ENCODE measurements at regions not wholly inside any gene's neighbourhood (a gene's known extent, or its start where the extent isn't known, plus 50 kb on each side); places are given as distances from the start of the nearest gene placed in this dataset.

GRCh38 chr9:134502809-134503211, 138.8 kb upstream of the COL5A1 start (continued):
- TF ChIP-seq ZNF274 (IDR thresholded peaks at IDR 0.05; ENCODE audit: borderline replicate concordance, low read depth, low read length) (no peak), RBBP5 (IDR thresholded peaks at IDR 0.05; ENCODE audit: borderline replicate concordance, insufficient read depth, low read length, poor library complexity, severe bottlenecking) (no peak), NFIC (IDR thresholded peaks at IDR 0.05) (0 out of 2 replicates have a peak, but pooled peaks have one; percentile 17), CREB3L1 (IDR thresholded peaks at IDR 0.05; ENCODE audit: borderline replicate concordance, low read depth) (peak; percentile 40; the same call in 1 of the 2 replicates)

- no peaks in the 10 kb centered on the region for H3K36me3 ChIP-seq (ENCODE audit: control insufficient read depth, insufficient read depth, low read length)
- ATAC-seq (no peak), FAIRE-seq (no peak), DNase-seq (ENCODE audit: extremely low read depth in 1 of 4, low spot score in 3 of 4) (no peak)
- H4K20me1 ChIP-seq (replicated peaks; ENCODE audit: control insufficient read depth, insufficient read depth, low read length) = no peaks in the 10 kb centered on the region
- H3K27ac ChIP-seq (ENCODE audit: extremely low read depth, low read depth, low read length) = no peak overlapping the region
- H3K4me3 ChIP-seq = no peak overlapping the region
- CTCF ChIA-PET (ENCODE audit: low intra/inter-chr PET ratio) = no interaction called here
- no peak for TF ChIP-seq NR3C1 (CRISPR knock-in tag; IDR thresholded peaks at IDR 0.05)
- TF ChIP-seq ZFPM2 (CRISPR knock-in tag; IDR thresholded peaks at IDR 0.05) = no peak
- TF ChIP-seq ARID1B (IDR thresholded peaks at IDR 0.05) = no peak
- no peak for TF ChIP-seq ZBTB34 (CRISPR knock-in tag; IDR thresholded peaks at IDR 0.05)
- no peak for TF ChIP-seq ZNF717 (CRISPR knock-in tag; IDR thresholded peaks at IDR 0.05)
- no peak overlapping the region for H3K4me2 ChIP-seq (ENCODE audit: insufficient read depth, low read length)
- no TSS peak for BruUV-seq (replicated peaks)
- intact Hi-C loops (cut with micrococcal nuclease) (no loop called here), in situ Hi-C loops (cut with MboI) (no loop called here)
- H3K9me1 ChIP-seq (ENCODE audit: control insufficient read depth, insufficient read depth, low read length) = no peaks in the 10 kb centered on the region
- POLR2A ChIA-PET = interaction anchor here (0.7 kb wide), 1 partner anchor 12 kb away, joined by 3 read pairs; no protein-coding TSS in a partner anchor
- 1% methylated on average over 9 of the region's 9 CpGs for WGBS (ENCODE audit: insufficient coverage, low coverage, missing lambda C conversion rate)
- no peaks in the 10 kb centered on the region for H3K79me2 ChIP-seq (ENCODE audit: control insufficient read depth, insufficient read depth, low read length)
- H3K4me1 ChIP-seq (replicated peaks in 1 of 2; ENCODE audit: control insufficient read depth in 2 of 2, insufficient read depth in 2 of 2, low read length in 2 of 2) = peaks cover 0 to 10% of the 10 kb centered on the region in 2 experiments; a peak in 2 of 5 replicates
- H2AFZ ChIP-seq (ENCODE audit: low read depth, low read length) = no peak overlapping the region
- H3K9me3 ChIP-seq (replicated peaks; ENCODE audit: control insufficient read depth, insufficient read depth, low read depth, low read length) = no peaks in the 10 kb centered on the region
- peaks cover 0 to 29% of the 10 kb centered on the region in 2 experiments; a peak in 3 of 5 replicates for H3K27me3 ChIP-seq (ENCODE audit: control insufficient read depth in 2 of 2, insufficient read depth in 2 of 2, low read length in 2 of 2)
- H3K9ac ChIP-seq (ENCODE audit: insufficient read depth in 1 of 2, low read depth in 2 of 2, low read length in 2 of 2) = no peak overlapping the region
These were observed 138.1 kb upstream of the COL5A1 start for GRCh38 chr9:134503301-134504105.
